ENCODE measurements at regions not wholly inside any gene's neighbourhood (a gene's known extent, or its start where the extent isn't known, plus 50 kb on each side); places are given as distances from the start of the nearest gene placed in this dataset.

DNA sequence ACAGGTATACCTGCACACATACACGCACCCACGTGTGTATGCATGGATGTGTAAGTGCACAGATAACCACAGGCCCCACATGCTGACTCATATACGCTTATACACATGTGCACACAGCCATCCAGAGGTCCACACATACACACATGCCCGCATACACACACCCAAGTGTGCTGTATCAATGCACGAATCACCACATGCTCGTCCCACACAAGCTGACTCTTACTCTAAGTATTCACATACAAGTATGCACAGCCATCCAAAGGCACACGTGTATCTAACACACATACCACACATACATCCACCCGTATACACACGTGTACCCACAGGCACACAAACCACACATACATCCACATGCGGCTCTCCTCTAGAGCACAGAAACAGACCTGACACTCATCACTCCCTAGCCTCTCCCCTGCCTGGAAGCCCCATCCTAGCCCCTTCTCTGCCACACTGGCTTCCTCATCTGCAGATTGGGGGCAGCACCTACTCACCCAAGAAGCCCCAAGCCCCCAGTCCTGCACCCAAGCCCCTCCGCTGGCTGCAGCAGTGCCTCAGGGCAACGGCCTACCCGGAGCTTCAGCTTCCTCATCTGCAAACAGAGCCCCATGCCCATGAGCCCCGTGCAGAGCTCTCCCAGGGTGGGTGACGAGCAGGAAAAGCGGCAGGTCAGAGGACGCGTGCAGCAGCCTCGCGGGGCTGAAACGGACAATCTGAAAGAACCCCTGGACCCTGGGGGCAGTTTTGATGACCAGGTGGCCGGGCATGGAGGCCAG, 105.4 kb downstream of the NCOR2 start:
- no peak for TF ChIP-seq POLR2A (IDR thresholded peaks at IDR 0.05; ENCODE audit: low read depth, low read length)
- no peak for TF ChIP-seq CTCF (conservative IDR thresholded peaks at IDR 0.05; ENCODE audit: low read depth, low read length)
- TF ChIP-seq MAZ (IDR thresholded peaks at IDR 0.05; ENCODE audit: borderline replicate concordance, low read depth, low read length): no peak

Measured in IMR-90 (cell line).